ENCODE measurements at regions not wholly inside any gene's neighbourhood (a gene's known extent, or its start where the extent isn't known, plus 50 kb on each side); places are given as distances from the start of the nearest gene placed in this dataset.
A peak's percentile ranks its signal among the peaks of the same experiment; 100 is the strongest.
"Not testable (repeated sequence)": the region's sequence is repeated elsewhere in the genome, so short reads cannot be mapped to it uniquely, and the experiment has no call there.

DNA sequence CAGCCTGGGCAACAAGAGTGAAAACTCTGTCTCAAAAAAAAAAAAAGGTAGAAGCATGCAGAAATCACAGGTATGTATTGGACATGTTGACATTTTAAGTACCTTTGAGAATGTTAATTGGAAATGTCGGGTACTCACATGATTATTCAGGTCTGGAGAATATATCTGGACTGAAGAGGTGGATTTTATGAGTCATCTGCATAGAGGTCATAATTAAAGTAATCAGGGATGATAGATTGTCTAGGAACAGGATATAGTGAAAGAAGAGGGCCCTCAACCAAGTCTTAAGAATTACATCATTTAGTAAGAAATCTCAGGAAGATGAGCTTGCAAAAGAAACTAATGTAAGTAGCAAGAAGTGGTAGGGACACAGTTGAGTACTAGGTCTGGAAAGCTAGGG is 212.5 kb downstream of the UTRN start:
- no peak overlapping the region for H3K27ac ChIP-seq (ENCODE audit: low read length in 2 of 2)
- H3K27ac Mint-ChIP-seq, result peak overlapping the region; percentile 8
- 100% methylated on average over 1 of the region's 1 CpG for WGBS (ENCODE audit: insufficient coverage)
- H3K27me3 Mint-ChIP-seq, result no peaks in the 10 kb centered on the region
- H3K36me3 ChIP-seq (replicated peaks in 1 of 2; ENCODE audit: control extremely low read depth in 1 of 2, control insufficient read depth in 1 of 2, extremely low read depth in 1 of 2, insufficient read depth in 2 of 2, low read length in 1 of 2), result peaks cover 14 to 57% of the 10 kb centered on the region in 2 experiments
- ChIA-PET CTCF (interaction anchor here (1.0 kb wide), 1 partner anchor 9 kb away, joined by 3 read pairs; no protein-coding TSS in a partner anchor), POLR2A (no interaction called here)
- no peak overlapping the region for H2AFZ ChIP-seq (ENCODE audit: insufficient read depth, low read depth, low read length, poor library complexity, severe bottlenecking)
- no peaks in the 10 kb centered on the region for H3K4me1 ChIP-seq (ENCODE audit: control insufficient read depth in 2 of 2, insufficient read depth in 2 of 2, low read length in 2 of 2)
- TF ChIP-seq EZH2 (IDR thresholded peaks at IDR 0.05; ENCODE audit: borderline replicate concordance, insufficient read depth, low read depth, low read length, poor library complexity, severe bottlenecking), result no peak
- TF ChIP-seq, protein P1, sequence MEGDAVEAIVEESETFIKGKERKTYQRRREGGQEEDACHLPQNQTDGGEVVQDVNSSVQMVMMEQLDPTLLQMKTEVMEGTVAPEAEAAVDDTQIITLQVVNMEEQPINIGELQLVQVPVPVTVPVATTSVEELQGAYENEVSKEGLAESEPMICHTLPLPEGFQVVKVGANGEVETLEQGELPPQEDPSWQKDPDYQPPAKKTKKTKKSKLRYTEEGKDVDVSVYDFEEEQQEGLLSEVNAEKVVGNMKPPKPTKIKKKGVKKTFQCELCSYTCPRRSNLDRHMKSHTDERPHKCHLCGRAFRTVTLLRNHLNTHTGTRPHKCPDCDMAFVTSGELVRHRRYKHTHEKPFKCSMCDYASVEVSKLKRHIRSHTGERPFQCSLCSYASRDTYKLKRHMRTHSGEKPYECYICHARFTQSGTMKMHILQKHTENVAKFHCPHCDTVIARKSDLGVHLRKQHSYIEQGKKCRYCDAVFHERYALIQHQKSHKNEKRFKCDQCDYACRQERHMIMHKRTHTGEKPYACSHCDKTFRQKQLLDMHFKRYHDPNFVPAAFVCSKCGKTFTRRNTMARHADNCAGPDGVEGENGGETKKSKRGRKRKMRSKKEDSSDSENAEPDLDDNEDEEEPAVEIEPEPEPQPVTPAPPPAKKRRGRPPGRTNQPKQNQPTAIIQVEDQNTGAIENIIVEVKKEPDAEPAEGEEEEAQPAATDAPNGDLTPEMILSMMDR (IDR thresholded peaks at IDR 0.05), result no peak
- no peaks in the 10 kb centered on the region for H3K27me3 ChIP-seq (replicated peaks in 1 of 4; ENCODE audit: control extremely low read depth in 1 of 4, control insufficient read depth in 3 of 4, insufficient read depth in 4 of 4, low read length in 3 of 4)
- no peaks in the 10 kb centered on the region for H3K9me3 Mint-ChIP-seq (ENCODE audit: insufficient read depth)
- ATAC-seq (ENCODE audit: low read depth) (no peak), DNase-seq (no peak)
- H3K9ac ChIP-seq (ENCODE audit: low read length), result no peak overlapping the region
- H3K4me3 Mint-ChIP-seq, result no peak overlapping the region
- H4K20me1 ChIP-seq (ENCODE audit: control insufficient read depth, insufficient read depth, low read length, poor library complexity, severe bottlenecking), result no peaks in the 10 kb centered on the region
- no peak overlapping the region for H3K4me2 ChIP-seq (replicated peaks; ENCODE audit: low read depth, low read length, poor library complexity, severe bottlenecking)
- peaks cover 5% of the 10 kb centered on the region for H3K4me1 Mint-ChIP-seq
- no peak overlapping the region for H3K4me3 ChIP-seq (ENCODE audit: control extremely low read depth in 1 of 5, extremely low read depth in 1 of 5, insufficient read depth in 1 of 5, low read depth in 2 of 5, low read length in 4 of 5)
- intact Hi-C loops (cut with micrococcal nuclease), result no loop called here
- no peaks in the 10 kb centered on the region for H3K9me3 ChIP-seq (ENCODE audit: control extremely low read depth in 1 of 3, control insufficient read depth in 2 of 3, insufficient read depth in 1 of 3, low read length in 2 of 3)
- peaks cover 18% of the 10 kb centered on the region for H3K79me2 ChIP-seq (ENCODE audit: control insufficient read depth, insufficient read depth, low read length)

DNA sequence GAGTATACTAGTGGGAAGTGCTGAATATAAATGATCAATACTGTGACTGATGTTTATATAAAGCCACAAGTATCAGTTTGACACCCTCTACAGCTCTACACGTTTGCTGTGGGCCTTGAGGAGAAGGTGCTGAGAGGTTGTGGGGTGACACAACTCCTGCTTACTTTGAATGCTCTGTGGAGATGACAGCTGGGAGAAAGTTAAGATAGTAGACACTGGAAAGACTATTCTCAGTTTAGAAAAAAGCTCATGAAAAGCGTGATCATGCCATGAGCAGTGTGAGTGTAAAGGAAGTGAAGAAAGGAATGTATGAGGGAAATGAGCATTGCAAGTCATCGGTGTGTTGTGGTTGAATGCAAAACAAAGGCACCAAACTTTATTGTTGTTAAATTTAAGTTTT is 215.8 kb downstream of the UTRN start:
- Mint-ChIP-seq H3K9me3 (ENCODE audit: insufficient read depth) (peaks cover 10% of the 10 kb centered on the region), H3K27me3 (no peaks in the 10 kb centered on the region), H3K4me1 (peaks cover 5% of the 10 kb centered on the region), H3K4me3 (no peak overlapping the region), H3K27ac (peak overlapping the region; percentile 21)
- no peak overlapping the region for H3K4me3 ChIP-seq (ENCODE audit: control extremely low read depth in 1 of 5, extremely low read depth in 1 of 5, insufficient read depth in 1 of 5, low read depth in 2 of 5, low read length in 4 of 5)
- WGBS (ENCODE audit: insufficient coverage), result 71% methylated on average over 1 of the region's 3 CpGs
- CTCF ChIA-PET, result no interaction called here
- no peaks in the 10 kb centered on the region for H4K20me1 ChIP-seq (ENCODE audit: control insufficient read depth, insufficient read depth, low read length, poor library complexity, severe bottlenecking)
- intact Hi-C loops (cut with micrococcal nuclease), result no loop called here
- H3K9ac ChIP-seq (ENCODE audit: low read length), result no peak overlapping the region
- ATAC-seq (ENCODE audit: low read depth) (no peak), DNase-seq (no peak)
- POLR2A ChIA-PET, result no interaction called here
- H3K27ac ChIP-seq (ENCODE audit: low read length in 2 of 2), result no peak overlapping the region
- TF ChIP-seq, protein P1 (IDR thresholded peaks at IDR 0.05), result no peak
- no peak for TF ChIP-seq EZH2 (IDR thresholded peaks at IDR 0.05; ENCODE audit: borderline replicate concordance, insufficient read depth, low read depth, low read length, poor library complexity, severe bottlenecking)
- H3K9me3 ChIP-seq (ENCODE audit: control extremely low read depth in 1 of 3, control insufficient read depth in 2 of 3, insufficient read depth in 1 of 3, low read length in 2 of 3), result peaks cover 0 to 2% (median 0%) of the 10 kb centered on the region in 3 donors
- no peaks in the 10 kb centered on the region for H3K4me1 ChIP-seq (ENCODE audit: control insufficient read depth in 2 of 2, insufficient read depth in 2 of 2, low read length in 2 of 2)
- no peaks in the 10 kb centered on the region for H3K27me3 ChIP-seq (replicated peaks in 1 of 4; ENCODE audit: control extremely low read depth in 1 of 4, control insufficient read depth in 3 of 4, insufficient read depth in 4 of 4, low read length in 3 of 4)
- H3K4me2 ChIP-seq (replicated peaks; ENCODE audit: low read depth, low read length, poor library complexity, severe bottlenecking), result no peak overlapping the region
- H2AFZ ChIP-seq (ENCODE audit: insufficient read depth, low read depth, low read length, poor library complexity, severe bottlenecking), result no peak overlapping the region
- peaks cover 11 to 52% of the 10 kb centered on the region in 2 experiments for H3K36me3 ChIP-seq (replicated peaks in 1 of 2; ENCODE audit: control extremely low read depth in 1 of 2, control insufficient read depth in 1 of 2, extremely low read depth in 1 of 2, insufficient read depth in 2 of 2, low read length in 1 of 2)
- peaks cover 30% of the 10 kb centered on the region for H3K79me2 ChIP-seq (ENCODE audit: control insufficient read depth, insufficient read depth, low read length)

GRCh38 chr6:144505214-144505613 is 220.1 kb downstream of the UTRN start:
- H3K27ac ChIP-seq (ENCODE audit: low read length in 2 of 2); H3K4me2 ChIP-seq (replicated peaks; ENCODE audit: low read depth, low read length, poor library complexity, severe bottlenecking); H3K4me3 Mint-ChIP-seq; intact Hi-C loops (cut with micrococcal nuclease); H3K4me3 ChIP-seq (ENCODE audit: control extremely low read depth in 1 of 5, extremely low read depth in 1 of 5, insufficient read depth in 1 of 5, low read depth in 2 of 5, low read length in 4 of 5); H3K4me1 Mint-ChIP-seq; H3K9ac ChIP-seq (ENCODE audit: low read length); POLR2A ChIA-PET; H3K27ac Mint-ChIP-seq; H3K9me3 ChIP-seq (ENCODE audit: control extremely low read depth in 1 of 3, control insufficient read depth in 2 of 3, insufficient read depth in 1 of 3, low read length in 2 of 3); H3K9me3 Mint-ChIP-seq (ENCODE audit: insufficient read depth); H2AFZ ChIP-seq (ENCODE audit: insufficient read depth, low read depth, low read length, poor library complexity, severe bottlenecking); ATAC-seq (ENCODE audit: low read depth); H3K27me3 ChIP-seq (replicated peaks in 1 of 4; ENCODE audit: control extremely low read depth in 1 of 4, control insufficient read depth in 3 of 4, insufficient read depth in 4 of 4, low read length in 3 of 4); H3K4me1 ChIP-seq (ENCODE audit: control insufficient read depth in 2 of 2, insufficient read depth in 2 of 2, low read length in 2 of 2); DNase-seq; H3K27me3 Mint-ChIP-seq: not testable (repeated sequence)
- H4K20me1 ChIP-seq (ENCODE audit: control insufficient read depth, insufficient read depth, low read length, poor library complexity, severe bottlenecking), result peaks cover 14% of the 10 kb centered on the region
- H3K79me2 ChIP-seq (ENCODE audit: control insufficient read depth, insufficient read depth, low read length), result peaks cover 32% of the 10 kb centered on the region
- WGBS (ENCODE audit: insufficient coverage), result 93% methylated on average over 3 of the region's 4 CpGs
- H3K36me3 ChIP-seq (replicated peaks in 1 of 2; ENCODE audit: control extremely low read depth in 1 of 2, control insufficient read depth in 1 of 2, extremely low read depth in 1 of 2, insufficient read depth in 2 of 2, low read length in 1 of 2), result peaks cover 11 to 38% of the 10 kb centered on the region in 2 experiments
- CTCF ChIA-PET, result interaction anchor here (0.7 to 4.1 kb wide), 2 partner anchors 24 to 70 kb away, joined by 3 to 16 read pairs; no protein-coding TSS in a partner anchor
